ENCODE measurements at regions not wholly inside any gene's neighbourhood (a gene's known extent, or its start where the extent isn't known, plus 50 kb on each side); places are given as distances from the start of the nearest gene placed in this dataset.

GRCh38 chr21:25385911-25386474 lies 221.3 kb downstream of the MRPL39 start:
- no peaks in the 10 kb centered on the region for H3K9me3 ChIP-seq (ENCODE audit: severe bottlenecking)
- no peak overlapping the region for H3K27ac ChIP-seq
- H3K36me3 ChIP-seq = no peaks in the 10 kb centered on the region
- H3K4me3 ChIP-seq (ENCODE audit: low read depth, low read length) = no peak overlapping the region
- peak; percentile 65 for TF ChIP-seq CTCF (IDR thresholded peaks at IDR 0.05; ENCODE audit: low read depth, low read length)
- no peak for DNase-seq
- no peaks in the 10 kb centered on the region for H3K27me3 ChIP-seq (ENCODE audit: insufficient read depth, low read depth, severe bottlenecking)

- Histone ChIP-seq H3K9me3 (ENCODE audit: severe bottlenecking) (no peaks in the 10 kb centered on the region), H3K4me3 (ENCODE audit: low read depth, low read length) (no peak overlapping the region), H3K27me3 (ENCODE audit: insufficient read depth, low read depth, severe bottlenecking) (no peaks in the 10 kb centered on the region), H3K36me3 (no peaks in the 10 kb centered on the region), H3K27ac (no peak overlapping the region)
- DNase-seq = no peak
- no peak for TF ChIP-seq CTCF (IDR thresholded peaks at IDR 0.05; ENCODE audit: low read depth, low read length)
Measured at GRCh38 chr21:25385341-25385740, 221.9 kb downstream of the MRPL39 start.

- Histone ChIP-seq H3K4me3 (ENCODE audit: low read depth, low read length) (no peak overlapping the region), H3K27ac (no peak overlapping the region), H3K27me3 (ENCODE audit: insufficient read depth, low read depth, severe bottlenecking) (no peaks in the 10 kb centered on the region), H3K9me3 (ENCODE audit: severe bottlenecking) (no peaks in the 10 kb centered on the region), H3K36me3 (no peaks in the 10 kb centered on the region)
- no peak for DNase-seq
- TF ChIP-seq CTCF (IDR thresholded peaks at IDR 0.05; ENCODE audit: low read depth, low read length) = no peak
Measured at GRCh38 chr21:25384782-25385181, 222.5 kb downstream of the MRPL39 start.

- H3K27me3 ChIP-seq (ENCODE audit: insufficient read depth, low read depth, severe bottlenecking) = no peaks in the 10 kb centered on the region
Measured at GRCh38 chr21:25383545-25383944, 223.7 kb downstream of the MRPL39 start.

GRCh38 chr21:25381936-25382452 lies 225.3 kb downstream of the MRPL39 start:
- Histone ChIP-seq H3K36me3 (no peaks in the 10 kb centered on the region), H3K27ac (no peak overlapping the region), H3K9me3 (ENCODE audit: severe bottlenecking) (peaks cover 3% of the 10 kb centered on the region), H3K27me3 (ENCODE audit: insufficient read depth, low read depth, severe bottlenecking) (no peaks in the 10 kb centered on the region), H3K4me3 (ENCODE audit: low read depth, low read length) (no peak overlapping the region)
- no peak for TF ChIP-seq CTCF (IDR thresholded peaks at IDR 0.05; ENCODE audit: low read depth, low read length)
- no peak for DNase-seq

More at GRCh38 chr21:25383545-25383944, 223.7 kb downstream of the MRPL39 start:
- DNase-seq = no peak
- peaks cover 3% of the 10 kb centered on the region for H3K9me3 ChIP-seq (ENCODE audit: severe bottlenecking)
- H3K27ac ChIP-seq = no peak overlapping the region
- H3K36me3 ChIP-seq = no peaks in the 10 kb centered on the region
- no peak for TF ChIP-seq CTCF (IDR thresholded peaks at IDR 0.05; ENCODE audit: low read depth, low read length)
- no peak overlapping the region for H3K4me3 ChIP-seq (ENCODE audit: low read depth, low read length)

GRCh38 chr21:25375675-25376074 lies 231.6 kb downstream of the MRPL39 start:
- no peaks in the 10 kb centered on the region for H3K27me3 ChIP-seq (ENCODE audit: insufficient read depth, low read depth, severe bottlenecking)
- H3K36me3 ChIP-seq = no peaks in the 10 kb centered on the region
- no peak for TF ChIP-seq CTCF (IDR thresholded peaks at IDR 0.05; ENCODE audit: low read depth, low read length)
- H3K27ac ChIP-seq = no peak overlapping the region
- peaks cover 3% of the 10 kb centered on the region for H3K9me3 ChIP-seq (ENCODE audit: severe bottlenecking)
- no peak for DNase-seq
- H3K4me3 ChIP-seq (ENCODE audit: low read depth, low read length) = no peak overlapping the region

All from WERI-Rb-1 (cell line).